ENCODE measurements at regions not wholly inside any gene's neighbourhood (a gene's known extent, or its start where the extent isn't known, plus 50 kb on each side); places are given as distances from the start of the nearest gene placed in this dataset.

DNA sequence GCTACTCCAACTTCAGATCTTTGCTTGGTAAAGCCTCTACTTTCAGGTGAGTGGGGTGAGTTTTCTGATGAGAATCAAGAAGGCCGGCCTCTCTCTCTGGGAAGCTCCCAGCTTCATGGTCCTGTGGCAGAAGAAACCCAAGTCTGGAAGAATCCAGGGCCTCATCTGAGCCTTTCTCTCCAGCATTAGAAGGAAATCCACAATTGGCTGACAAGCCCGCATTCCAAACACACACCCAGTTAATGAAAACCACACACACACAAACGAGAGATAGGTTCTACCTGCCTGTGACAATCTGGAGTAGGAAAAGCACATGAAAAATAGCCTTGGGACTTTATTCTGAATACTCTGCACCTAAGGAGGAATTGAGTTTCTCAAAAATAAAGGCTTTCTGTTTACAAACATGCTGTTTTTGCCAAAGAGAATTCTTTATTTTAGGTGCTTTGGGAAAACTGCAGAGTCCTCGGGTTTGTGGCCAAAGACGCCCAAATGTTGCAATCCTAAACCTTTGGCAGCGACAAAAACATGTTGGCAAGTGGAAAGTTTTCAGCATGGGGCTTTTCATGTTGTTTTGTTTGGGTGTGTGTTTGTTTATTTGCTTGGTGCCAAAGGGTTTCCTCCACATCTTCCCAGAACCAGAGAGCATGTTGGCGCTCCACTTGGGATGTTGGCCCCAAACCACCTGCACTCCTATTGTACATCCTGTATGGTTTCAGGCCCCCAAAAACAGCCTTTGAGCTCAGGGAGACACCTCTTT lies 216.2 kb downstream of the SETD4 start:
- H3K4me3 Mint-ChIP-seq, result no peak overlapping the region
- no peaks in the 10 kb centered on the region for H3K4me1 Mint-ChIP-seq (ENCODE audit: low read depth)
- intact Hi-C loops (cut with micrococcal nuclease), result loop anchor here (5.0 to 10.0 kb wide), 3 partner anchors 183 to 271 kb away; no protein-coding TSS in a partner anchor
- H3K27me3 Mint-ChIP-seq (ENCODE audit: insufficient read depth), result peaks cover 4% of the 10 kb centered on the region
- H3K27ac Mint-ChIP-seq, result no peak overlapping the region
- DNase-seq (ENCODE audit: low spot score), result no peak
- H3K9me3 Mint-ChIP-seq, result no peaks in the 10 kb centered on the region
- no peaks in the 10 kb centered on the region for H3K36me3 Mint-ChIP-seq (ENCODE audit: low read depth)

DNA sequence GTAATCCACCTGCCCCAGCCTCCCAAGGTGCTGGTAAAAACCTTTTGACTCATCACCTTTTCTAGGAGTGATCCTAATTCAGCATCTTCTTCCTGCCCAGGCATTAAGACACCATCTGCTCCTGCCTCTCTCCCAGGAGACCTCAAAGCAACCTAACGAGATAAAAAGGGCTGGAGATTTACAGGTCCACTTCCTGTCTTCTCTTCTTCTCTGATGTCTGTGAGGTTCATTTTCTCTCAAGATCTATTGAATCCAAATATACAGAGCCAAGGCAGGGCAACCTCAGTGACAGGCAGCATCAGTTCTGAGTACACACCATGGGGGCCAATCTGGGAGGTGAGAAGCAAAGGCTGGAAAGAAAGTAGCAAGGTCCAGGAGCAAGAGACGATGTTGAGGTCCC lies 219.4 kb downstream of the SETD4 start:
- Mint-ChIP-seq H3K4me1 (ENCODE audit: low read depth) (no peaks in the 10 kb centered on the region), H3K27me3 (ENCODE audit: insufficient read depth) (peaks cover 4% of the 10 kb centered on the region), H3K9me3 (no peaks in the 10 kb centered on the region), H3K36me3 (ENCODE audit: low read depth) (no peaks in the 10 kb centered on the region), H3K27ac (no peak overlapping the region), H3K4me3 (no peak overlapping the region)
- no peak for DNase-seq (ENCODE audit: low spot score)
- intact Hi-C loops (cut with micrococcal nuclease), result loop anchor here (1.0 to 10.0 kb wide), 7 partner anchors 184 to 1148 kb away; partner anchors contain the start of gene RUNX1

DNA sequence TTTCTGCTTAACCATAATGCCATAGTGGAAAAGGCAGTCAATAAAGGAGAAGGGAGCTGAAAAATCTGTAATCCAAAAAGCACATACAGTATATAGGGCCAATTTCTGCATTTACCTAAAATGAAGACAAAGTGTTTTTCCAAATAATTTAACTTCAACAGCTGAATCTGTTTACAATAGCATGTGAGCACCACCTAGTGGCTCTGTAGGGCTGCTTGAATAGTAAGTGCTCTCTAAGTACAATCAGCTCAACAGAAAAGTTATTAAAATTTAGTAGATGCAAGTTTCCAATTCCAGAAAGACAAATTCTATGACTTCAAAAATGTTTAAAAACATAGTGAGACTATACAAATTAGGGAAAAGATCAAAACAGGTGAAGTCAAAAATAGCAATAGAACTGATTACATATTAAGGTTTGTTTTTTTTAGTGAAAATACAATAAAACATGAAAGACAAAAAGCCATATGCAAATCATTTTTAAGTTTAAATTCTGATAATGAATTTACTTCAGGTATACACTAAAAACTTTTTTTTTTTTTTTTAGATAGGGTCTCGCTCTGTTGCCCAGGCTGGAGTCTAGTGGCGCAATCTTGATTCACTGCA lies 220.0 kb downstream of the SETD4 start:
- H3K27ac Mint-ChIP-seq, result no peak overlapping the region
- H3K4me1 Mint-ChIP-seq (ENCODE audit: low read depth), result no peaks in the 10 kb centered on the region
- intact Hi-C loops (cut with micrococcal nuclease), result loop anchor here (1.0 to 10.0 kb wide), 7 partner anchors 183 to 1147 kb away; partner anchors contain the start of gene RUNX1
- no peaks in the 10 kb centered on the region for H3K9me3 Mint-ChIP-seq
- no peak overlapping the region for H3K4me3 Mint-ChIP-seq
- peak; percentile 28 for DNase-seq (ENCODE audit: low spot score)
- H3K27me3 Mint-ChIP-seq (ENCODE audit: insufficient read depth), result peaks cover 7% of the 10 kb centered on the region
- H3K36me3 Mint-ChIP-seq (ENCODE audit: low read depth), result no peaks in the 10 kb centered on the region

DNA sequence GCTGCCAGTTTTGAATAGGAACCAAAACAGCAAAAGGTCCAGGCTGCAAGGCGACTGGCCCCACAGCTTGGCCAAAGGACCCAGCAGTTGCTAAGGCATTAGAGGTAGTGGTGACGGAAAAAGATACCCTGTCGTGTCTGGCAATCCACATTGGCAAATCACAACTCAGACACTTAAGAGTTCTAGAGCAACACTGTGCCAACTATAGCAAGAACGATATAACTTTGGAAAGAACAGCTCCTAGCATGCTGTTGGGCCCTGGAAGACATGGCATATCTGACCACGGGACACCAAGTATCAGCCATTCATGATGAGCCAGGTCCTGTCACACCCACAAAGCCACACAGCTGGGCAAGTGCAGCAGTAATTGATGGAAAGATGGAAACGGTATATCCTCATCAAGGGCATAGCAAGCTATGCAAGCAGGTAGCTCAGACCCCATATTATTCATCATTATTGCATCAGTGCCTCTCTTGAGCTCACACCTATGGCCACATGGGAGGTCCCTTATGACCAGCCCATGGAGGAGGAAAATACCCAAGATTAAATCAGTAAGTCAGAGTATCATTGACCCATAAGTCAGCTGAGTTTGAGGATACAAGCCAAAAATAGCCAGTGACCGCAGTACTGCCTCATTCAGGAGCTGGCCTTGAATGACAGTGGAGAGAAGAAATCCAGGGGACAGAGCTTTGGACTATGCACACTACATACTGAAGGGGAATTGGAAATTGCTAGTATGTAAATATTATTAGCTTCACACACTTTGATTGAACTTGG lies 221.2 kb downstream of the SETD4 start:
- no peaks in the 10 kb centered on the region for H3K9me3 Mint-ChIP-seq
- no peak for DNase-seq (ENCODE audit: low spot score)
- no peak overlapping the region for H3K4me3 Mint-ChIP-seq
- intact Hi-C loops (cut with micrococcal nuclease), result loop anchor here (5.0 kb wide), 1 partner anchor 437 kb away; no protein-coding TSS in a partner anchor
- no peak overlapping the region for H3K27ac Mint-ChIP-seq
- H3K27me3 Mint-ChIP-seq (ENCODE audit: insufficient read depth), result peaks cover 7% of the 10 kb centered on the region
- H3K36me3 Mint-ChIP-seq (ENCODE audit: low read depth), result no peaks in the 10 kb centered on the region
- H3K4me1 Mint-ChIP-seq (ENCODE audit: low read depth), result no peaks in the 10 kb centered on the region

GRCh38 chr21:35838350-35838749 lies 222.0 kb downstream of the SETD4 start:
- peaks cover 7% of the 10 kb centered on the region for H3K27me3 Mint-ChIP-seq (ENCODE audit: insufficient read depth)
- no peaks in the 10 kb centered on the region for H3K9me3 Mint-ChIP-seq
- H3K36me3 Mint-ChIP-seq (ENCODE audit: low read depth), result no peaks in the 10 kb centered on the region
- H3K4me3 Mint-ChIP-seq, result no peak overlapping the region
- intact Hi-C loops (cut with micrococcal nuclease), result loop anchor here (5.0 kb wide), 1 partner anchor 436 kb away; no protein-coding TSS in a partner anchor
- H3K27ac Mint-ChIP-seq, result no peak overlapping the region
- no peaks in the 10 kb centered on the region for H3K4me1 Mint-ChIP-seq (ENCODE audit: low read depth)
- no peak for DNase-seq (ENCODE audit: low spot score)

GRCh38 chr21:35833991-35834390 lies 226.3 kb downstream of the SETD4 start:
- H3K27ac Mint-ChIP-seq, result no peak overlapping the region
- intact Hi-C loops (cut with micrococcal nuclease), result no loop called here
- H3K36me3 Mint-ChIP-seq (ENCODE audit: low read depth), result no peaks in the 10 kb centered on the region
- H3K4me1 Mint-ChIP-seq (ENCODE audit: low read depth), result no peaks in the 10 kb centered on the region
- no peak overlapping the region for H3K4me3 Mint-ChIP-seq
- no peak for DNase-seq (ENCODE audit: low spot score)
- no peaks in the 10 kb centered on the region for H3K9me3 Mint-ChIP-seq
- peaks cover 13% of the 10 kb centered on the region for H3K27me3 Mint-ChIP-seq (ENCODE audit: insufficient read depth)

GRCh38 chr21:35833388-35833787 lies 226.9 kb downstream of the SETD4 start:
- Mint-ChIP-seq H3K36me3 (ENCODE audit: low read depth) (no peaks in the 10 kb centered on the region), H3K27me3 (ENCODE audit: insufficient read depth) (peaks cover 19% of the 10 kb centered on the region), H3K27ac (no peak overlapping the region), H3K9me3 (no peaks in the 10 kb centered on the region), H3K4me1 (ENCODE audit: low read depth) (no peaks in the 10 kb centered on the region), H3K4me3 (no peak overlapping the region)
- no peak for DNase-seq (ENCODE audit: low spot score)
- intact Hi-C loops (cut with micrococcal nuclease), result no loop called here

- H3K27ac Mint-ChIP-seq, result no peak overlapping the region
- intact Hi-C loops (cut with micrococcal nuclease), result no loop called here
Measured at GRCh38 chr21:35831230-35831629, 229.1 kb downstream of the SETD4 start.

DNA sequence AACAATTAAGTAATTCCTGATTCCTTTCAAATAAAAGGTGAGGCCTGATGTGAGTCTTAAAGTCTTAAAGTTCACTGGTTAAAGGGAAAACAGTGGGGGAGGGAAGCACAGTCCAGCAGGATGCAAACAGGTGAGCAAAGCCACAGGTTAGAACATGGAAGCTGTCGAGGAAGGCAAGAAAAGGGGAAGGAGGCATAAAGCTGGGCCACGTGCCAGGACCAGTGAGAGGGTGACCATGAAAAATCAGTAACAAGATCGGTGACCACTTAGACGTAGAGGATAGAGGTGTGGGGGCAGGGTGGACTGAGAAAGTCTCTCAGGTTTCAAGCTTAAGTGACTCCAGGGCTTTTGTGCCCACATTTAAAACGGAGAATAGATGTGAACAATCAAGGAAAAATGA lies 231.3 kb downstream of the SETD4 start:
- Mint-ChIP-seq H3K27me3 (ENCODE audit: insufficient read depth) (peaks cover 22% of the 10 kb centered on the region), H3K36me3 (ENCODE audit: low read depth) (no peaks in the 10 kb centered on the region), H3K4me3 (no peak overlapping the region), H3K9me3 (no peaks in the 10 kb centered on the region), H3K27ac (no peak overlapping the region), H3K4me1 (ENCODE audit: low read depth) (no peaks in the 10 kb centered on the region)
- intact Hi-C loops (cut with micrococcal nuclease), result no loop called here
- no peak for DNase-seq (ENCODE audit: low spot score)

More at GRCh38 chr21:35831230-35831629, 229.1 kb downstream of the SETD4 start:
- H3K36me3 Mint-ChIP-seq (ENCODE audit: low read depth), result no peaks in the 10 kb centered on the region
- no peak for DNase-seq (ENCODE audit: low spot score)
- H3K27me3 Mint-ChIP-seq (ENCODE audit: insufficient read depth), result peaks cover 20% of the 10 kb centered on the region
- no peak overlapping the region for H3K4me3 Mint-ChIP-seq
- no peaks in the 10 kb centered on the region for H3K9me3 Mint-ChIP-seq
- H3K4me1 Mint-ChIP-seq (ENCODE audit: low read depth), result no peaks in the 10 kb centered on the region

GRCh38 chr21:35828161-35828560 lies 232.2 kb downstream of the SETD4 start:
- Mint-ChIP-seq H3K27ac (no peak overlapping the region), H3K4me1 (ENCODE audit: low read depth) (no peaks in the 10 kb centered on the region), H3K36me3 (ENCODE audit: low read depth) (no peaks in the 10 kb centered on the region), H3K27me3 (ENCODE audit: insufficient read depth) (peaks cover 22% of the 10 kb centered on the region), H3K4me3 (no peak overlapping the region), H3K9me3 (no peaks in the 10 kb centered on the region)
- intact Hi-C loops (cut with micrococcal nuclease), result no loop called here
- no peak for DNase-seq (ENCODE audit: low spot score)

DNA sequence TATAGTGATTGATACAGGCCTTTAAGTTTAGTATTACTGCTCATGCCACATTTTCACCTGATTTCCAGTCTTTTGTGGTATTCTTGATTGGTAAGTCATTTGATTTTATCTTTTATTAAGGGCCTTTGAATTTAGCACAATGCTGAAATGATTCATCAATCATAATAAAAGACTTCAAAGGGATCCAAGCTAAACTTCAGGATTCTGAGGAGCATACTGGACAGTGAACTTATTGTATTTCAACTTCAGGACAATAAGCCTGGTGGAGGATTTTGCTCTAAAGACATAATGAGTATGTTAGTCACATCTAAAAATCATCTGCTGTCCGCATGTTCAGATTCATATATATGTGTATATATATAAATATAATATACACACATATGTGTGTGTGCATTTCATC lies 233.3 kb downstream of the SETD4 start:
- H3K4me3 Mint-ChIP-seq, result no peak overlapping the region
- H3K4me1 Mint-ChIP-seq (ENCODE audit: low read depth), result no peaks in the 10 kb centered on the region
- H3K27me3 Mint-ChIP-seq (ENCODE audit: insufficient read depth), result peaks cover 22% of the 10 kb centered on the region
- intact Hi-C loops (cut with micrococcal nuclease), result no loop called here
- DNase-seq (ENCODE audit: low spot score), result no peak
- H3K36me3 Mint-ChIP-seq (ENCODE audit: low read depth), result no peaks in the 10 kb centered on the region
- no peak overlapping the region for H3K27ac Mint-ChIP-seq
- H3K9me3 Mint-ChIP-seq, result no peaks in the 10 kb centered on the region

- Mint-ChIP-seq H3K27me3 (ENCODE audit: insufficient read depth) (peaks cover 18% of the 10 kb centered on the region), H3K4me1 (ENCODE audit: low read depth) (no peaks in the 10 kb centered on the region), H3K27ac (no peak overlapping the region), H3K4me3 (no peak overlapping the region), H3K9me3 (no peaks in the 10 kb centered on the region), H3K36me3 (ENCODE audit: low read depth) (no peaks in the 10 kb centered on the region)
- DNase-seq (ENCODE audit: low spot score), result no peak
- intact Hi-C loops (cut with micrococcal nuclease), result no loop called here
Measured at GRCh38 chr21:35825370-35826353, 234.7 kb downstream of the SETD4 start.
